GM18517 (cell line): ENCODE measurements at regions not wholly inside any gene's neighbourhood (a gene's known extent, or its start where the extent isn't known, plus 50 kb on each side); places are given as distances from the start of the nearest gene placed in this dataset.

ENCODE experiments used
- ATAC-seq: cut with Tn5 transposase; IDR thresholded peaks from one replicate; pipeline ENCODE4 v1.9.1; 2021; ENCODE audit warnings: mild to moderate bottlenecking, moderate library complexity; ENCODE audit not compliant: unreplicated experiment

DNA sequence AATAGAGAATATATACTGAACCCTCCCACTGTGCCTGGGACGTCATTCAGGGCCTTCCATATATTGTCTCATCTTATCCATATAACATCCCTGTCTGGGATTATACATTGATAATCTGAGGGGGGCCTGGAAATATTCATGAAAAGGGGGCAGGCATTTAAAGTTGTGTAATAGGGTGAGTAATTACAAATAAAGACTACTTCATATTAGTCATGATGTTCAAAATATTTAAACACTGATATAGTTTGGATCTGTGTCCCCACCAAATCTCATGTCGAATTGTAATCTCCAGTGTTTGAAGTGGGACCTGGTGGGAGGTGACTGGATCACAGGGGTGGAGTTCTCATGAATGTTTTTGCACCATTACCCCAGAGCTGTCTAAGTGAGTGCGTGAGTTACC is 97.8 kb downstream of the AQP9 start:
- ATAC-seq: no peak

DNA sequence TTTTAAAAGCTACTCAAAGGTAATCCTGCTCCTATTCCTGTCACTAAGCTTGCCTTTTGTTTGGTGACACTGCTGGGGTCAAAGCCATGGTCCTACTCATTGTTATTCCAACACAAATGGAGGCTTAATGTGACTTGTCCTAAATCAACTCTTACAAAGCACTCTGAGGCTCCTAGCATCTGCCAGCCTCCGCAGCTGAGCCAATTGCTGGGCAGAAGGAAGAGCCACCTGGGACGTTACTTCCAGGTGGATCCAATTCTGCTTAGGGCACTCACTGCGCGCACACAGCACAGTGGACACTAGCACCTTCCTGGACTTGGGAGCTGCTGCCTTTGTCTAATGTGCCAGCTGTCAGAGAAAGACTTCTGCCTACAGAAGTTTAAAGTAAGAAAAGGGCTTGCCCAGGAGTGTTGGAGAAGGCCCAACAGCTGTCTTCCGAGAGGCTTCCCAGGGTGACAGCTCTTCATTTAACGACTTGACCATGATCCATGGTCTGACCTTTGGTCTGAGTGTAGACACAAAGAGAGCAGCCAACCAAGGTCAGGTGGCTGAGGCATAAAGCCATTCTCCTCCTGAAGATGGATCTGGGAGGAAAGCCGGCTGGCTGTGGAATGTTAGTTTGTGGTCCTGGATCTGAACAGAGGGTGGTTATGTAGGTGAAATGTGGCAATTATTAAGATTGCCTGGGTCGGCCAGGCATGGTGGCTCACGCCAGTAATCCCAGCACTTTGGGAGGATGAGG is 102.2 kb downstream of the AQP9 start:
- no peak for ATAC-seq

DNA sequence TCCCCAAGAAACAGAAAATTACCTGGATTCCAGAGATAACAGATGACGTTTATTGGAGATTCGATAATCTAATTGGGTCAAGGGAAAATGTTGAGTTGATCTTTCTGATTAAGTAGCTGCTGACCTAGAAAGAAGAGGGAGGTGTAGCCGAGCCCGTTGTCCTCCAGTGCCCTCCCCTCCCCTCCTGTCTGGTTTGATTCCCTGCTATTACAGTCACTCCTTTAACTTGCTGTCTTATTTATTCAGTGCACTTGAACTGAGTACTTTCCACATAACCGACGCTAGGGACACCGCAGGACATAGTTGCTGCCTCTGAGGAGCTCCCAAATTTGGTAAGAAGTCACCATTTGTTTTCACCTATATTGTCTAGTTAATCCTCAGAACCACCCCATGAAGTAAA is 103.7 kb downstream of the AQP9 start:
- no peak for ATAC-seq

DNA sequence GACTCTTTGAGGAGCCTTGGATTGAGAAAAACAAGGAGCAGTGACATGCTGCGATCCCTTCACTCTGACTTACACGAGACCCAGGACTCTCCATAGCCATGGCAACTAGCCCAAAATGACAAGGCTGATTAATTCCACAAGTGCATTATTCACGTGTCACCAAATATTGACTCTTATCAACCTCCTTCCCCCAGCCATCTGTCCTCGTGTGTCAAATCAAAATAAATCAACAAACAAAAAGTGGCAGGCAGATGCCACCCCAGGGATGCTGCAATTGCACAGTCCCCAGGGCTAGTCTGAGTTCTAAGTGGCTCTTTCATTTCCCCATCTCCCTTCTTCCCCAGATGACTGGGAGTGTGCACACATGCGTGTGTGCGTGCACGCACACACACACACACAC is 104.9 kb downstream of the AQP9 start:
- no peak for ATAC-seq

DNA sequence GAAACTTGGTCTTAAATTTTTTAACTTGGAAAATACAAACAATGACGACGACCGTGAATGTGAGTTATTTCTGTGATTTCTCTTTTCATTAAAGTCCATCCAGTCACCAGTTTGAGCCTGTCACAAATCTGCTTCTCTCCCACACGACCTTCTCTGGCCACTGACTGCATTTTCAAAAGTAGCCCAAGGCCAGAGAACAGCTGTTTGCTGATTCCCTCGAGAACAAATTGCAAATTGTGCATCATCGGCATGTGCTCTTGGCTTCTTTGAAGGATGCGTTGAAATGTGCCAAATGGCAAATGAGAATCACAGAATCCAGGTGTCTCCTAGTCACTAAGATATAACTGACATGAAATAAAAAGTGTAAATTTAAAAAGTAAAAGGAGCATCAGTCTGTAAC is 106.4 kb downstream of the AQP9 start:
- no peak for ATAC-seq

DNA sequence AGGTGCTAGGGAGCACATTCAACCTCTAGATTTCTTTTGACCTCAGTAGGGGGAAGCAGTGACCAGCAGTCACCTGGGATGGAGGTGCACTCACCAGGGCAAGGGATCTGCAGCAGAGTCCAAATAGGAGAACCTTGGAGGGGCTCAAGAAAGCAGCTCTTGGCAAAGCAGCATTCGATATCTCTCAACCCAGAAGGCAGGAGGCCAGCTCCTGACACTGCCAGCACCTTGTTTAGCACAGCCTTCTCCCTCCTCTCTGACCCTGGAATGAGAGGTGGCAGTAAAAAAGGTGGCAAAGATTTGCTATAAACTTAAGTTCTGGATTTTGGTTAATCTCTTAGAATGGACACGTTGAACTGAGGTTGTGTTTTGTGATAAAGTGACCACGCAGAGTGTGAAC is 107.9 kb downstream of the AQP9 start:
- ATAC-seq: no peak

DNA sequence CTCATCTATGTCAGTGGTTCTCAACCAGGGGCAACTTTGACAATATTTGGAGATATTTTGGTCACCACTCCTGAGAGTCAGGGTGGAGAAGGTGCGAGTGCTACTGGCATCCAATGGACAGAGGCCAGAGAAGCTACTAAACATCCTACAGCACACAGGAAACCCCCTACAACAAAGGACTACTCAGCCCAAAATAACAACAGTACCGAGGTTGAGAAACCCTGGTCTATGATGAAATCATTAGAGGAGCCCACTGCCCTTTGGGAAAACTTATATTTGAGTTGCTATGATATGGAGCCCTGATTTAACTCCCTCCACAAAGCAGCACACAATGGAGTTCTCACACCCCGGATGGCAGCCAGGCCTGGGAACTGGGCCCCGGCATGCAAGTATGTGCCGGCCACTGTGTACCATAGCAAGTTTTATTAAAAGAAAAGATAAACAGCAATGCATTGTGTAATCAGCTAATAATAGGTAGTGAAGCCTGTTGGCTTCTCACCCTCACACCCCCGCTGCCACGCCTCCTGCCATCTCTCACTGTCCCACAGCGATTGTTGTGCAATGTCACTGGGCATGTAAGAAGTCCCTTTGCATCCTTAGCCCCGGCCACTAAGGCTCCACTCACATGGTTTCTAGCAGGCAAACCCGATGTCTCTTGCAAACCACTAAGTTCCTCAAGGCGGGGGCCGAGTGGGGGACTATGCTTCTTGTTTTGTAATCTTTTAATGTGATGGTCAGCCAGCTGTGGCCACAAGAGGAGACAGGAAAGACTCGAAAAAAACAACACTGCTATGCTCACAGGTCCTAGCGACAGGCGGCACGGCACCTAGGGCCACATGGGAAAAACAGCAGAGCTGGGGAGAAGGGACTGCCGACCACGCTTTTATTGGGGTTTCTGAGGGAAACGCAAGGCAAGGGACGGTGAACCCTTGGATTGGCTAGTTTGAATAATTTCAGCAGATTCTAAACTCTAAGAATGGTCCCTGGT is 110.0 kb downstream of the AQP9 start:
- no peak for ATAC-seq

DNA sequence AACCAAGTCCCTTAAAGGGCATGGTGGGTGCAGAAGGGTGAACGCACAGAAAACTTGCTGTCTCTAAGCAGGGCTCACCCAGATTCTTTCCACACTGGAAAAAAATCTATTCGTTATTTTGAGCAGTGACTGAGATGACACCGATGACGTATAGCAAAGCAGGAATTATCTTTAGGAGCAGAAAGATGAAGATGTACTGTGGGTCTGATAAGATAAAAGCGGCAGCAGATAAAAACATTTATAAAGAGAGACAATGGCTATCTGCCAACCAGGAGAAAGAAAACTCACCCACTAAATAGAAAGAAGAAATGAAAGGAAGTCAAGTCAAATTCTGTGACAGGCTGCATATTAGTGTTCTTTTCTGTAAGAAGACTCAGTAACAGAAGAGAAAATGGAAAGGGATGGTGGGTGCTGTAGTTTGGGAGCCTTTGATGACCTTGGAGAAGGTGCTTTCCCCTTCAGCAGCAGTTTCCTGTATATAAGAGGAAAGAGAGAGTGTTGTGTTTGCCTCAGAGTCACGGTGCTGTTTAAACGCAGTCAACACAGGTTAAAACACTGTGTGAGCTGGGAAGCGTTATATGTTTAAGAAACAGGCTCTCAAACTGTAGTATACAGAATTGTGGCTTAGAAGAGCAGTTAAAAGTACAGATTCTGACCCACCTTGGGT is 111.6 kb downstream of the AQP9 start:
- ATAC-seq: no peak

DNA sequence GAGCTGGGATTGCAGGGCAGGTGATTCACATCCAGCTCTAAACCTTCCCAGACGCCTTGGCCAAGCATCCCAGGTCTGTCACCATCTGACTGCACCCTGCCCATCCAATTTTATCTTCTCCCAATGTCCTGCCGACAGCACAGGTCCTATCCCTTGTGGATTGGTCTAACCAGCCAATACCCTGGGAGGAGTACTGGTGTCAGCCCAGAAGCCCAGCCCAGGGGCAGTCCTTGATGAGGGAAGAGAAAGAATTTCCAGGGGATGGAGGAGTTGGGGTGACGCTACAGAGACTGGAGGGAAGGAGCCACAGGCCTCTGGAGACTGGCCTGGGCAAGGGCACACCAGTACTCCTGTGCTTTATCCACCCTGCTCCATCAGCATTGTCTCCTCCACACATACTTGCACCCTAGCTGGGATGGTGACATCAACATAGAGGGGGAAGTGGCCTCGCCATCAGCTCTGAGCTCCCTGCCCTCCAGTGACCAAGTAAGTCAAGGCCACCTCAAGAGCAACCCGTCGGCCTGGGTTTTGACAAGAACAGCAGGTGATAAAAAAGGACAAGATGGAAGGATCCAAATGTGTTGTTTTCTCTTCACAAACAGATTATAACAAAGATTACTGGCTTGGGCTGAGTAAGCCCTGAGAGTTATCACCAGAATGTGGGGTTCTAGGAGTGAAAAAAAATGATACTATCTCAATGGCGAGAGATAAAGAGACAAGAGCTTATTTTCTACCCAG is 114.6 kb downstream of the AQP9 start:
- no peak for ATAC-seq

DNA sequence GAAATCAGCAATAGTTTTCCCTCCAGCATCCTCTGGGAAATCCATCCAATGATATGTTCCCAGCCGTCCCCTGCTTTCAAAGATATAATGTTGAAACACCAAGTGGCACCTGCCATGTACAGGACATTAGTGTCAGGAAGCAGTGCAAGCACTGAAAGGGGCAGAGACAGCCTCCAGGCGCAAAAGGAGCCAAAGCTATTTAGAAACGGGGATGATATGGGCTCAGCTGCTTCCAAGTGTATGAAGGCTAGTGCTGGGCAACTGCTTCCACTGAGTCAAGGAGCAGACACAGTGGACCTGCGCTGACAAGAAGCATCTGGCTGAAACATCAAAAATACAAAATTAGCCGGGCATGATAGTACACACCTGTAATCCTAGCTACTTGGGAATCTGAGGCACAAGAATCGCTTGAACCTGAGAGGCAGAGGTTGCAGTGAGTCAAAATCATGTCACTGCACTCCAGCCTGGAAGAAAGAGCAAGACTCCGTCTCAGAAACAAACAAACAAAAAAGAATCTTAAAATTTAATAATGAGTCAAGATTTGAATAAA is 119.7 kb downstream of the AQP9 start:
- ATAC-seq: no peak

DNA sequence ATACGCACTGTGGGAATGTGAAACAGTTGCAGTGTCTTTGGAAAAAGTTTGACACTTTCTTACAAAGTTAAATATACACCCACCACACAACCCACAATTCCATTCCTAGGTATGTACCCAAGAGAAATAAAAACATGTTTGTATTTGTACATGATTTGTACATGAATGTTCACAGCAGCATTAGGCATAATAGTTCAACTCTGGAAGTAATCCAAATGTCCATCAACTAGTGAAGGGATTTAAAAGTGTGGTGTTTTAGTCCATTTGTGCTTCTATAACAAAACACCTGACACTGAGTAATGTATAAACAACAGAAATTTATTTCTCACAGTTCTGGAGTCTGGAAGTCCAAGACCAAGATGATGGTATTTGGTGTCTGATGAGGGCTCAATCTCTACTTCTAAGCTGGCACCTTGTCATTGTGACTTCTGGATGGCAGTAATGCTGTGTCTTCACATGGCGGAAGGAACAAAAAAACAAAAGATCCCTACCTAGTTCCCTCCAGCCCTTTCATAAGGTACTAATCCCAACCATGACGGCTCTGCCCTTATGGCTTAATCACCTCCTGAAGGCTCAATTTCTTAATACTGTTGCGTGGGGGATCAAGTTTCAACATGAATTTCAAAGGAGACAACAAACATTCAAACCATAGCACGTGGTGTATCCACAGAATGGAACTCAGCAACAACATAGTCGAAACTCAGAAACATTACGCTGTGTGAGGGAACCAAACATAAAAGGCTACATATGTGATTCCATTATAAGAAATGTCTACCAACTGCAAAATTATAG is 120.5 kb downstream of the AQP9 start:
- ATAC-seq: no peak

DNA sequence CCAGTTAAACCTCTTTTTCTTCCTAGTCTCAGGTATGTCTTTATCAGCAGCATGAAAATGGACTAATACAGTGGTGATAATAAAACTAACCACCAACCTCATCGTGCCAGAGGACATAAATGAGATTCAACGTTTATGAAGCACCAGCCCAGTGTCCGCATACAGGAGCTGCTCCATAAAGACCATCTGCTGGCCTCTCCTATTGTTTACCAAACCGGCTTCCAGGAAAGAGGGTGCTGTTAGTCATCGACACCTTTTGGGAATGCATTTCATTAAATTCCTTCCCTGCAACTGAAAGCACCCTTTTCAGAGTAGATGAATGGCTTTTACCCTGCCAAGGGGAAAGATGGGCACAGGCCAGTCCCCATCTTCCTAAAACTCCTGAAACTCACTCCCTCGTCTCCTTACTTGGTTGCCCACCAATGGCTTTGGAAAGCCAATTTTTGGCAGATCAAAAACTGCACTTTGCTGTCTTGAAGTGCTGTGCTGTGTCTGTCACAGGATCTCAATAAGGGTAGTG is 122.1 kb downstream of the AQP9 start:
- no peak for ATAC-seq

DNA sequence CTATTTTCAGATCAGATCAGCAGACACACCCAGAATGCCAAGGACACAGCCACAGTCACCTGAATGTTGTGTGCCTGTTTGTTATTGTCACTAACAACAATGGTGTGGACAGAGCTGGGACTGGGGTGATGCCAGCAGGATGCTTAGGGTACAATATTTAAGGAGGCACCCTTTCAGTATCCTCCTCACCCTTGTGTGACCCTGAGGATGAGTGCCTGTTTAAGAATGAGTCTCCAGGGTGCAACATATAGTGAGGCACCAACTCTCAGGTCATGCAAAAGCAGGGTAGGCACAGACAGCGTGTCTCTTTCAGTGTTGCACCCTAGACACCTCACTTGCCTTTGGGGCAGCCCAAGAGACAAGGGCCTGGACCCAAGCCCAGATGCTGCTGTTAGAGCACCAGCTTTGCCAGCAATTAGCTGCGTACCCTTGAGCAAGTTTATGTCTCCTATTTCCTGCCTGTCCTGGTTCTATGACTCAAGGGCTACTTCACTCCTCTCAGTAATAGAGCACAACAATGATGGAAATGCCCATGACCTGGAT is 122.6 kb downstream of the AQP9 start:
- ATAC-seq: no peak

DNA sequence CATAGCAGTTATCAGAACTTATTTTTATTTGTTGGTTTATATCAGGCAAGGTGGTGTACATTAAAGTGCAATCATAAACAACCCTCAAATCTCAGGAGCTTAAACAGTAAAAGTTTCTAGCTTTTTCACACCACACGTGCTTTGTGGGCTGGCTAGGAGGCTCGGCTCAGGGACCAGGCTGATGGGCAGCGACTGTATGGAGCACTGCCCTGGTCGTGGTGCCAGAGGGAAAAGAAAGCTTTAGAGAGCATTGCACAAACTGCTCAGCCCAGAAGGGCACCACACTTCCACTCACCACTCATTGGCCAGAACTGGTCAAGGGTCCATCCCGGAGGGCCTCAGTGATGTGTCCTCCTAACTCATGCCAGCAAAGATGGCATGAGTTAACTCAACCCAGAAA is 123.2 kb downstream of the AQP9 start:
- no peak for ATAC-seq

DNA sequence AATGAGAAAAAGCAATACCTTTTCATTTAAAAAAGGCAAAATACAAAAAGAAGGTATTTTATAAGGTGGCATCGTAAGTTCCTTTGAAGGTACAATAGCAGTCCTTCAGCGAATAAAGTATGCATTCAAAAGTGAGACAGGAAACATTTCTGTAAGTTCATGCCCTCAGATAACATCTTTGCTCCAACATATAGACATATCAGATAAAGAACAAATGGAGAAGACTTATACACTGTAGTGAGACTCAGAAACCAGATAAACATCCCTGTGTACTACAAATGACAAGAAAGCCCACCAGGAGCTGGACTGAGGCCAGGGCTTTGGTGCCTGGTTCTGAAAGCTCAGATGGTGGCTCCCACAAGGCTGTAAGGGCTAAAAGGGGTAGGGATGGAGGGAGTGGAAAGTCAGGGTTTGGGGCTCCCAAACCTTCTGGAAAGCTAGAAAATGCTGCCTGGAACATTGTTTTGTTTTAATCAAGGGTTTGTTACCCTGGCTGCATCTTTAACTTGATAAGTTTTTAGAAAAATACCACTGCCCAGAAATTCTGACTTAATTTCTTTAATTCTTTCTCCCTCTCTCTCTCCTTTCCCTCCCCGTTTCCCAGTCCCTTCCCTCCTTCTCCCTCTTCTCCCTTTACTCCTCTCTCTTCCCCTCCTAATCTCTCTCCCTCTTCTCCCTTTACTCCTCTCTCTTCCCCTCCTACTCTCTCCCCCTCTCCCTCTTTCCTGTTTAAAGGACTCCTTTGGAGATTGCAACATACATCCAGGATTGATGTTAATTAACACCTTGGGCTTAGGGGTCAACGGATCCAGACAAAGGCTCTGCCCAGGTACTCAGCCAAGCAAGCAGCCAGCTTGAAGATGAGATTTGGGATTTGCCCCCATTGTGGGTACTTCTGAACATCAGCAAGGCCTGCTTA is 126.1 kb downstream of the AQP9 start:
- ATAC-seq: no peak

DNA sequence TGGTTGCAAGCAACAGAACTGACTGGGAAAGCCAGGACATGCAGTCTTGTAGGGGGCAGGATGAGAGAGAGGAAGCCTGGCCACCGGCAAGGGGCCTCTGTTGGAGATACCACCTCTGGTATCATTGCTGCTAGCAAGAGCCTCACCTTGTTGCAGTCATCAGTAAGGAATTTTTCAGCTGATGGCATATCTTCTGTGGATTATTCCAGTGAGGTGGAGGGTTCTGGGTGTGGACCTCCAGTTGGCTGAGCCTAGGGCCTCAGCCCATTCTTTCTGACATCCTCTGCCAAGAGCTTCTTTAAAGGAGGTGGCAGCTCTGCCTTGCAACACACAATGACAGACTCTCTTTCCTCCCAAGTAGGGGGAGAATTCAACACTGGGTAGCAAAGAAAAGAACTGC is 128.9 kb downstream of the AQP9 start:
- no peak for ATAC-seq

DNA sequence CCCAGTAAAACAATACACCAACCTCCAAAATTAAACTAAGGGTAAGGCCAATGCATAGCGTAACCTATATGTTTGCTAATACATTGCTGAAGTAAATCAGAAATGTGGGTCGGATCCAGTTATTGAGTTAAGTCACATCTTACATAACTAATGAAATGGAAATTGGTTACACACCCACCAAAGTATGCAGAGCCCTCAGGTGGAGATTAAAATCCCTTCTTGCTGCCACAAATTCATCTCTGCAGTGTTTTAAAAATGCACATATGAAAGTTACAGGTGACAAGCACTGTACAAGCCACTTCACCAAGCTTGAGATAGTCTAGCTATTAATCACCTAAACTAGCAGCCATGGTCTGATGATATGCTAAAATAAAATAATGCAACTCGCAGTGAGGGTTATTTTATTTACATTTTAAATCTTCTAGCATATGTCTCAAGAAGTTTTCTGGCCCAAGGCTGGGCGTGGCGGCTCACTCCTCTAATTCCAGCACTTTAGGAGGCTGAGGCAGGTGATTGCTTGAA is 130.6 kb downstream of the AQP9 start:
- ATAC-seq: no peak
